ENCODE measurements at regions not wholly inside any gene's neighbourhood (a gene's known extent, or its start where the extent isn't known, plus 50 kb on each side); places are given as distances from the start of the nearest gene placed in this dataset.

DNA sequence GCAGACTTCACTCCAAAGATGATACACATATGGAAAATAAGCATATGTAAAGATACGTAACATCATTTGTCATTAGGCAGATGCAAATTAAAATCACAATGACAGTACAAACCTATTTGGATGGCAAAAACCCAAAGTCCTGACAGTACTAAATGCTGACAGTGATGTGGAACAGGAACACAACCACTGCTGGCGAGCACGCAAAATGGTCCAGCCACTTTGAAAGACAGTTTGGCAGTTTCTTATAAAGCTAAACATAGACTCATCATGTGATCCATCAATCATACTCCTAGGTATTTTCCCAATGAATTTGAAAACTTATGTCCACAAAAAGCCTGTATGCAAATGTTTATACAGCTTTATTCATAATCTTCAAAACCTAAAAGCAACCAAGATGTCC, 200.7 kb downstream of the RAMP3 start:
- no peaks in the 10 kb centered on the region for H3K4me1 Mint-ChIP-seq (ENCODE audit: low read depth)
- H3K27me3 Mint-ChIP-seq (ENCODE audit: low read depth): peaks cover 25% of the 10 kb centered on the region
- no peaks in the 10 kb centered on the region for H3K9me3 Mint-ChIP-seq
- H3K4me3 Mint-ChIP-seq: no peak overlapping the region
- H3K36me3 Mint-ChIP-seq (ENCODE audit: low read depth): no peaks in the 10 kb centered on the region
- no peak overlapping the region for H3K27ac Mint-ChIP-seq

DNA sequence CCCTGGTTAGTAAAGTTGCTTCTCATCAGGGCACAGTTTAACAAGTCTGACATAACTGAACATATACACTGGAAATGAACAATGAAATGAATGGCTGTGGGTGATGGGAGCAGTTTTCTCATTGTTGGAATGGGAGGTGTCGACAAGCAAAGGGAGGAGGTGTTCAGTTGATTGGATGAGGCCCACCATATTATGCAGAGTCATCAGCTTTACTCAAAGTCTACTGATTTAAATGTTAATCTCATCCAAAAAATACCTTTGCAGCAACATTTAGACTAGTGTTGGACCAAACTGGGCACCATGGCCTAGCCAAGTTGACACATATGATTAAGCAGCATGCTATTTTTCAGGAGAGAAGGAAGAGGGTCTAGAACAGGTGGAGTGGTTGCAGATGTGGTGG, 201.7 kb downstream of the RAMP3 start:
- H3K4me3 Mint-ChIP-seq: no peak overlapping the region

DNA sequence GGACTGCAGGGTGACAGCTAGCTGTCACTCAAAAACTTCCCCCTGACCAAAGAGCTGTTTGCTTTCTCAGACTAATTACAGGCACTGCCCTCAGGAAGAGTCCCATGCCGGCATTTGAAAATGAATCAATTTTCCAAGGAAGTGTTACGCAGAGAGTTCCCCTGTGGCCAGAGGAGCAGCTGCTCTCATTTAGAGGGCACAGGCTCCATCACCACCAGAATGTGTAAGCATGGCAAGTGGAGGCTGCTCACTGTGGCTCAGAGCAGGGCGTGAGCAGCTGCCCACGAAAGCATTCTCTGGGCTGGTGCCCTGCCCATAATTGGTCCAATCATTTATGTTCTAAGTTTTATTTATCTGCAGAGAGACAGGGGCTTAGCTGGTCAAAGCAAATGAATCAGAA, 202.2 kb downstream of the RAMP3 start:
- no peak overlapping the region for H3K4me3 Mint-ChIP-seq
- H3K9me3 Mint-ChIP-seq: no peaks in the 10 kb centered on the region
- no peaks in the 10 kb centered on the region for H3K4me1 Mint-ChIP-seq (ENCODE audit: low read depth)
- H3K27ac Mint-ChIP-seq: no peak overlapping the region
- H3K36me3 Mint-ChIP-seq (ENCODE audit: low read depth): no peaks in the 10 kb centered on the region
- peaks cover 18% of the 10 kb centered on the region for H3K27me3 Mint-ChIP-seq (ENCODE audit: low read depth)

More for the DNA sequence above, 201.7 kb downstream of the RAMP3 start:
- no peaks in the 10 kb centered on the region for H3K4me1 Mint-ChIP-seq (ENCODE audit: low read depth)
- no peaks in the 10 kb centered on the region for H3K36me3 Mint-ChIP-seq (ENCODE audit: low read depth)
- H3K27me3 Mint-ChIP-seq (ENCODE audit: low read depth): peaks cover 20% of the 10 kb centered on the region
- no peaks in the 10 kb centered on the region for H3K9me3 Mint-ChIP-seq
- no peak overlapping the region for H3K27ac Mint-ChIP-seq

DNA sequence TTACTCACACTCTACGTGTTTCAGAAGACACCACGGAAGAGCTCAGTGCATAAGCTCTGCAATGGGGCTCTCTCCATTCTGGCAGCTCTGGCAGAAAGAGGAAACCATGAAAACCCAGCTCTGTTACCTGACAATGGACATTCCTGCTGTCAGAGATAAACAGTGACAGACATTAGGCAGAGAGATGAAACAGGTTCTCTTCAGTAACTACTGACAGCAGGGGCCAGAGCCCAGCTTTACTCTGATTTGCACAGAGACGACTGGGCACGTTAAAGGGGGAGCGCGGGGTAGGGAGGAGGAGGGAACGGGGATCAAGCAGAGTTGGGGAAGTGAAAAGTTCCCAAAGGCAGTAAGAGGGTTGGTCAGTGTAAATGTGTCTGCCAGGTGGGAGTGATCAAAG, 206.1 kb downstream of the RAMP3 start:
- H3K4me3 Mint-ChIP-seq: no peak overlapping the region
- H3K27ac Mint-ChIP-seq: no peak overlapping the region
- no peaks in the 10 kb centered on the region for H3K36me3 Mint-ChIP-seq (ENCODE audit: low read depth)
- no peaks in the 10 kb centered on the region for H3K4me1 Mint-ChIP-seq (ENCODE audit: low read depth)
- H3K9me3 Mint-ChIP-seq: no peaks in the 10 kb centered on the region
- peaks cover 6% of the 10 kb centered on the region for H3K27me3 Mint-ChIP-seq (ENCODE audit: low read depth)

DNA sequence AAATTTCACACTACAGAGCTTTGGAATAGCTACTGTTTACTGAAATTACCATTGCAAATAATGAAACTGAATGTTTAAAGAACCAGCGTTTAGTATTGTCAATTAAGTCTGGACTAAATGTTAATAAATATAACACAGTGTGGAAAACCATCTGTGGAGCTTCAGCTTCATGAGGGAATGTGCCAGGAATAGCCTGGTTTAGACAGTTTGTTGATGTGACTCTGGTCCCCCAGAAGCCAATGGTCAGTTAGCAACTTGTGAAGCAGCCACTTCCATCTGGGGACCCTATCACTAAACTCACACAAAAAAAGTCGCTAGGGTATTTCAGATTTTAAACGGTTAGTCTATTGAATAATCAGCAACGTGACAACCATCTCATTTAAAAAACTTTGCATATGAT, 207.8 kb downstream of the RAMP3 start:
- H3K4me1 Mint-ChIP-seq (ENCODE audit: low read depth): no peaks in the 10 kb centered on the region
- H3K4me3 Mint-ChIP-seq: no peak overlapping the region
- H3K36me3 Mint-ChIP-seq (ENCODE audit: low read depth): no peaks in the 10 kb centered on the region
- peaks cover 14% of the 10 kb centered on the region for H3K27me3 Mint-ChIP-seq (ENCODE audit: low read depth)
- H3K27ac Mint-ChIP-seq: no peak overlapping the region
- H3K9me3 Mint-ChIP-seq: no peaks in the 10 kb centered on the region

DNA sequence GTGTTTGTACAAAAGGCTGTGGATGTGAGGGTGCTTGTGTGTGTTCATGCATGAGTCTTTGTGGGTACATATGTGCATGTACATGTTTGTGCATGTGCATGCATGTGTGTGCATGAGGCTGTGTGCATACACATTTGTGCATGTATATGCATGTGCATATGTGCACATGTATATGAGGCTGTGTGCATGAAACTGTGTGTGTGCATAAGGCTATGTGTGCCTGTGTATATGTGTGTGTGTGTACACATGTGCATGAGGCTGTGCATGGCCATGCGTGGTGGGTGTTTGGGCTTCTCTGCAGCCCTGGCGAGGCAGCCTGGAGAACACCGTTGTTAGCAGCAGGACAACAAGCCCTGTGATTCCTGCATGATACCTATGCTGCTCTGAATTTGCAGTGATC, 207.7 kb upstream of the ADCY1 start:
- Mint-ChIP-seq H3K27me3 (ENCODE audit: low read depth) (peaks cover 16% of the 10 kb centered on the region), H3K4me1 (ENCODE audit: low read depth) (no peaks in the 10 kb centered on the region), H3K36me3 (ENCODE audit: low read depth) (no peaks in the 10 kb centered on the region), H3K27ac (no peak overlapping the region), H3K4me3 (no peak overlapping the region), H3K9me3 (no peaks in the 10 kb centered on the region)

DNA sequence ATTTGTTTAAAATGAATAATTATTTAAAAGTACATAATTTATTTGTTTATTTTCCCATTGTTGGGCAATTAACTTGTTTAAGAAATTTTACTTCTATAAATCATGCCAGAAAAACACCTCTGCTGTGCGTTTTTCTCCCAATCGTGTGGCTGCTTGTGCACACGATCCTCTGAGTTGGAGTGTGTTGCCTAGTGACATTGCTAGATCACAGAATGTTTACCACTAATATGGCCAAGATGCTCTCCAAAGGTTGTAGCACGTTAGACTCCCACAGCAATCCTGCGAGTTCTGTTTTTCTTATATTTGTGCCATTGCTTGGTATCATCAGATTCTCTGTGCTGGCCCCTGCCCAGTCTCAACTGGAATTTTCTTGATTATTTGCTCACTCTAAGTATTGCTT, 207.1 kb upstream of the ADCY1 start:
- Mint-ChIP-seq H3K4me1 (ENCODE audit: low read depth) (no peaks in the 10 kb centered on the region), H3K27me3 (ENCODE audit: low read depth) (peaks cover 19% of the 10 kb centered on the region), H3K27ac (no peak overlapping the region), H3K4me3 (no peak overlapping the region), H3K9me3 (no peaks in the 10 kb centered on the region), H3K36me3 (ENCODE audit: low read depth) (no peaks in the 10 kb centered on the region)

DNA sequence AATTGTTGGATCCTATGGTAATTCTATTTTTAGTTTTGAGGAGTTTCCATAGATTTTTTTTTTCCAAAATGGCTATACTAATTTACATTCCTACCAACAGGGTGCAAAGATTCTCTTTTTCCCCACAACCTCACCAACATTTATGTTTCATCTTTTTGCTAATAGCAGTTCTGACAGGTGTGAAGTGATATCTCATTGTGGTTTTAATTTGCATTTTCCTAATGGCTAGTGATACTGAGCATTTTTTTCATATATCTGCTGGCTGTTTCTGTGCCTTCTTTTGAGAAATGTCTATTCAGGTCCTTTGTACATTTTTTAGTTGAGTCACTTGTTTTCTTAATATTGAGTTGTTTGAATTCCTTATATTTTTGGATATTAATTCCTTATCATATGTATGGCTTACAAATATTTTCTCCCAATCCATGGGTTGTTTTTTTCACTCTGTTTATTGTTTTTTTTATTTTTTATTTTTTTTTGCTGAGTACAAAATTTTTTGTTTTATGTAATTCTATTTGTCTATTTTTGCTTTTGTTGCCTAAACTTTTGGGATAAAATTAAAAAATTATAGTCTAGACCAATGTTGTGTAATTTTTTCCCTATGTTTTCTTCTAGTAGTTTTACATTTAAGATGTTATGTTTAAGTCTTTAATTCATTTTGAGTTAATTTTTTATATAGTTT, 205.9 kb upstream of the ADCY1 start:
- Mint-ChIP-seq H3K27me3 (ENCODE audit: low read depth) (peaks cover 15% of the 10 kb centered on the region), H3K36me3 (ENCODE audit: low read depth) (no peaks in the 10 kb centered on the region), H3K4me3 (no peak overlapping the region), H3K9me3 (no peaks in the 10 kb centered on the region), H3K27ac (no peak overlapping the region), H3K4me1 (ENCODE audit: low read depth) (no peaks in the 10 kb centered on the region)

DNA sequence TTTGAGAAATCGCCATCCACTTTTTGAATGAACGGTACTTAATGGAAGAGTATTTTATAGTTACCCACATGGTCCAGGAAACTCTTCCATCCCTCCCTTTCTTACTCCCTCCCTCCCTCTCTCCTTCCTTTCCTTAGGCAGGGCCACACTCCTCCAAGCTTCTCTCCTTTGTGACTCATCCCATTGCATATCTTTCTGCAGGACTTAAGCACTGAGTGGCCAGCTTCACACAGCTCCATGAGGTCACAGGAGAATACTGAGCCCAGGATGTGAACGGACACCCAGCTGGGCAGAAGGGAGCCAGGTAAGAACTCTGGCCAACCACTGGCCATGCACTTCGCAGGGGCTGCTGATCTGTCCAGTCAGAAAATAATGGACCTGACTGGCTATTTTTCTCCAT, 189.7 kb upstream of the ADCY1 start:
- Mint-ChIP-seq H3K4me3 (no peak overlapping the region), H3K27me3 (ENCODE audit: low read depth) (no peaks in the 10 kb centered on the region), H3K27ac (no peak overlapping the region), H3K4me1 (ENCODE audit: low read depth) (no peaks in the 10 kb centered on the region), H3K9me3 (no peaks in the 10 kb centered on the region), H3K36me3 (ENCODE audit: low read depth) (no peaks in the 10 kb centered on the region)

DNA sequence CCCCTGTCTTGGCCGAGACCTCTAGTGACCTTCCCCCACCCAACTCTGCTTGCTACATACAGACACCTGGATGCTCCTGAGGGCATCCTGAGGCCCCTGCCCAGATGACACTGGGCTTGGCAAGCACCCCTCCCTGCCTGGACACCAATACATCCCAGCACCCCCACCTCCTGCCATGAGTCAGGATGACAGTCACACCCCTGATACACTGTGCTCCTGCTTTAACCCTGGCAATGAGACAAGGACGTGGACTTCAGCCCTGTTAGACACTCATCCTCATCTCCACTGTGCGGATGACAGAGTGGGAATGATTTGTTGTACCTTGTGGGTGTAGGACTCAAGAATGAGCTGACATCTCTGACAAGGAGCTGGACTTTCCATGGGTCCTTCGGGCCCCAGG, 186.3 kb upstream of the ADCY1 start:
- no peaks in the 10 kb centered on the region for H3K27me3 Mint-ChIP-seq (ENCODE audit: low read depth)
- H3K4me1 Mint-ChIP-seq (ENCODE audit: low read depth): no peaks in the 10 kb centered on the region
- H3K9me3 Mint-ChIP-seq: no peaks in the 10 kb centered on the region
- no peak overlapping the region for H3K4me3 Mint-ChIP-seq
- H3K27ac Mint-ChIP-seq: no peak overlapping the region
- H3K36me3 Mint-ChIP-seq (ENCODE audit: low read depth): no peaks in the 10 kb centered on the region

DNA sequence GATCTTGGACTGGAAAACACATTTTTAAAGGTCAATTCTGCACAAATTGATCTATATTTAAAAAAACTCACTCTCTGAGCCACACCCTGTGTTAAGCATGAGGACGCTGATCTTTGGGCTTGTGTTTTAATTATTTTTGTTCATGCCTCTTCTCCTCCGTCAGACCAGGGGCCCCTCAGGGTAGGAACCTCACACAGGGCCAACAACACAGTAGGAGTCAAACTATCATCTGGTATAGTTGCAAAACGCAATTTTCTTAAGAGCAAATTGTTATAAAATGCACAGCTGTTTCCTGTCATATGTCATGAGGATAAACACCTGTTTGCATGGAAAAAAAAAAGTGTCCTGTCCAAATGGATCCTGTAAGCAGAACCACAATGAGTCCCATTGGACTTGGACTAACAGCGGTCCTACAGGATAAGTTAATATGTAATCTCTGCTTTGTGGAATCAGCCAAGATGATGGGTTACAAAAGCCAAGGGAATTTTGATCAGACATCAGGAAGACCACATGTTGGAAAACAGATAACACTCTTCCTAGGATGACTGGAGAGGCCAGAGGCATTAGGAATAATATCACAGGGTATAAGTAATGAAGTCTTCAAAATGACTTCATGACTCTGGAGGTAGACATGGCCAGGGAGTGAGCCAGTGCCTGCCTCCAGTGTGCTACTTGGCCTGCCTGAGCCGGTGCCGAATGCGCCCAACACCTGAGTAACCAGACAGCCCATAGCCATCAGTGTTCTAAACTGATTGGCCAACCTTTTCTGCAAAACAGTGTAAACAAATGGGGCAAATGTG, 184.9 kb upstream of the ADCY1 start:
- H3K27ac Mint-ChIP-seq: no peak overlapping the region
- no peaks in the 10 kb centered on the region for H3K27me3 Mint-ChIP-seq (ENCODE audit: low read depth)
- H3K4me3 Mint-ChIP-seq: no peak overlapping the region
- H3K9me3 Mint-ChIP-seq: peaks cover 4% of the 10 kb centered on the region
- H3K4me1 Mint-ChIP-seq (ENCODE audit: low read depth): no peaks in the 10 kb centered on the region
- H3K36me3 Mint-ChIP-seq (ENCODE audit: low read depth): no peaks in the 10 kb centered on the region

DNA sequence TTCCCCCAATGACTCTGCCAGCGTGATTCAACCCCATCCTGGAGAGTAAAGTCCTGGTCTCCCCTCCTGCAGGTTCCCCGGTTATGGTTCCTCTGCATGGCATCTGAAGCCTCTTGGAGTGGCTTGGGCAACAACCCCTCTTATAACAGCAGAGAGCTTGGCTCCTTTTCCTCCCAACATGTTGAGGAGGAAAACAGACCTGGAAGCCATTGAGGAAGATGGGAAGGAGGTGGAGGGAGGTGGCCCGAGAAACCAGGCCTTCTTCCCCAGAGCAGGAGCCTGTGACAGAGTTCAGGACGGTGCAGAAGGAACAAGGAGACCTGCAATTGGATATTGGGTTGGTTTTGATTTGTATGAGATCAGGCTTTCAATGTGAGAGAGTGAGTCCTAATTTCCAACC, 184.0 kb upstream of the ADCY1 start:
- H3K27me3 Mint-ChIP-seq (ENCODE audit: low read depth): no peaks in the 10 kb centered on the region
- H3K36me3 Mint-ChIP-seq (ENCODE audit: low read depth): no peaks in the 10 kb centered on the region
- H3K27ac Mint-ChIP-seq: no peak overlapping the region
- H3K9me3 Mint-ChIP-seq: peaks cover 11% of the 10 kb centered on the region
- H3K4me3 Mint-ChIP-seq: no peak overlapping the region
- no peaks in the 10 kb centered on the region for H3K4me1 Mint-ChIP-seq (ENCODE audit: low read depth)

DNA sequence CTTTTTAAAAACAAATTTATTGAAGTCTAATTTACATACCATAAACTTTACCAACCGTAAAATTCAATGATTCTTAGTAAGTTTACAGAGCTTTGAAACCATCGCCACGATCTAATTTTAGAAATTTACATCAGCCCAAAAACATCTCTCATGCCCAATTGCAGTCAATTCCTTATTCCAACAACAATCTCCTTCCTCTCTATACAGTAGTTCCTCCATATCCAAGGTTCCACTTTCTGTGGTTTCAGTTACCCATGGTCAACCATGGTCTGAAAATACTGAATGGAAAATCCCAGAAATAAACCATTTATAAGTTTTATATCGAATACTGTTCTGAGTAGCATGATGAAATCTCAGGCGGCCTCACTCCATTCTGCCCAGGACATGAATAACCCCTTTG, 183.4 kb upstream of the ADCY1 start:
- Mint-ChIP-seq H3K36me3 (ENCODE audit: low read depth) (no peaks in the 10 kb centered on the region), H3K4me1 (ENCODE audit: low read depth) (no peaks in the 10 kb centered on the region), H3K27ac (no peak overlapping the region), H3K4me3 (no peak overlapping the region), H3K9me3 (peaks cover 11% of the 10 kb centered on the region), H3K27me3 (ENCODE audit: low read depth) (no peaks in the 10 kb centered on the region)

DNA sequence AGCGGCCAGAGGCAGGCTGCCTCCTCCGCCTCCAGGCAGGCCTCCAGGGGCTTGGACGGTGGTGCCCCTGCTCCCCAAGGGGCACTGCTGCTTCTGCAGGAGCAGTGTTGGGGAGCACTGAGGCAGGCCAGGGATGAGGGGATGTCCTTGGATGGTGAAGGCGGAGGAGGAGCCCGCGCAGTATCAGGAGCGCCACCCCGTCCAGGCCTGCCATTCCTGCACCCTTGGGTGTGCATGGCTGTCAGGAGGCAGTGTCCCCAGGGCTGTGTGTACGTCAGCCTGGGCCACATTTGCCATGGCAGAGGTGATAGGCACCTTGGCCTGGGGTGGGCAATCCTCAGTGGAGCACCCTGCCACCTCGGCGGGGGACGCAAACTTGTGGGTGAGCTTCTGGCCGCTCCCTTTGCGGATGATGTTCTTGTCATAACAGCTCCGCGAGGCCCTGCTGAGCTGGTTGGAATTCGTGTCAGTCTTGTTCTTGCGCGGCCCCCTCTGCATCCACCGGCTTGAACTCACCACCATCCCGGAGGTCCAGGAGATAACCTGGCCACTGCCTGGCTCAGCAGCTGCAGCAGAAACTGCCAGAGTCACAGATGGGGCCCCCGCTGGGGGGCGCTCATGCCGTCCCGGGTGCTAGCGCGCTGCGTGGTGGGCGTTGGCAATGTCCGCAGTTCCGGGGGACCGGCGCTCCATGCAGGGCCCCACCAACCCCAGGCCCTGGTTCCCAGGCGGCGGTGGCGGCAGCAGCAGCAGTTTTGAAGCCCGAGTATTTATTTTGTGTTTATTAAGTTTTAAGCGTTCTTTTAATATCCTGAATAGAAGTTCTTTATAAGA, 182.3 kb upstream of the ADCY1 start:
- Mint-ChIP-seq H3K4me1 (ENCODE audit: low read depth) (no peaks in the 10 kb centered on the region), H3K4me3 (no peak overlapping the region), H3K27ac (no peak overlapping the region), H3K9me3 (peaks cover 11% of the 10 kb centered on the region), H3K36me3 (ENCODE audit: low read depth) (no peaks in the 10 kb centered on the region), H3K27me3 (ENCODE audit: low read depth) (no peaks in the 10 kb centered on the region)

All from T-helper 1 cell treated with Interleukin-12 subunit alpha and Interleukin-12 subunit beta and Interleukin-4 antibody, amounts not matched to agents 30 μg/mL and 1 μg/mL, for 36 hours (primary cell).